ENCODE measurements at regions not wholly inside any gene's neighbourhood (a gene's known extent, or its start where the extent isn't known, plus 50 kb on each side); places are given as distances from the start of the nearest gene placed in this dataset.

DNA sequence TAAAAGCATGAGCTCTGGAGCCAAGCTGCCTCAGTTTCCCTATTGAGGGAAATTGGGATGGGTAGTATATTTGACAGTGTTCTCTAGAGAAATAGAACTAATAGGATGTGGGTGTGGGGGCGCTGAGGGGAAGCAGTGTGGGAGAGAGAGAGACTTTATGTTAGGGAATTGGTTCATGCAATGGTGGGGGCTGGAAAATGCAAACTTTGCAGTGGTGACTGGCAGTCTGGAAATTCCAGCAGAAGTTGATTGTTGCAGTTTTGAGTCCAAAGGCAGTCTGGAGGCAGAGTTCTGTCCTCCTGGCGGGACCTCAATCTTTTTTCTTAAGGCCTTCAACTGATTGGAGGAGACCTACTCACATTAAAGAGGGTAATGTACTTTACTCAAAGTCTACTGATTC, 59.4 kb upstream of the SYT13 start:
- no peak for DNase-seq (ENCODE audit: low read depth)
- TF ChIP-seq, protein P1, sequence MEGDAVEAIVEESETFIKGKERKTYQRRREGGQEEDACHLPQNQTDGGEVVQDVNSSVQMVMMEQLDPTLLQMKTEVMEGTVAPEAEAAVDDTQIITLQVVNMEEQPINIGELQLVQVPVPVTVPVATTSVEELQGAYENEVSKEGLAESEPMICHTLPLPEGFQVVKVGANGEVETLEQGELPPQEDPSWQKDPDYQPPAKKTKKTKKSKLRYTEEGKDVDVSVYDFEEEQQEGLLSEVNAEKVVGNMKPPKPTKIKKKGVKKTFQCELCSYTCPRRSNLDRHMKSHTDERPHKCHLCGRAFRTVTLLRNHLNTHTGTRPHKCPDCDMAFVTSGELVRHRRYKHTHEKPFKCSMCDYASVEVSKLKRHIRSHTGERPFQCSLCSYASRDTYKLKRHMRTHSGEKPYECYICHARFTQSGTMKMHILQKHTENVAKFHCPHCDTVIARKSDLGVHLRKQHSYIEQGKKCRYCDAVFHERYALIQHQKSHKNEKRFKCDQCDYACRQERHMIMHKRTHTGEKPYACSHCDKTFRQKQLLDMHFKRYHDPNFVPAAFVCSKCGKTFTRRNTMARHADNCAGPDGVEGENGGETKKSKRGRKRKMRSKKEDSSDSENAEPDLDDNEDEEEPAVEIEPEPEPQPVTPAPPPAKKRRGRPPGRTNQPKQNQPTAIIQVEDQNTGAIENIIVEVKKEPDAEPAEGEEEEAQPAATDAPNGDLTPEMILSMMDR (IDR thresholded peaks at IDR 0.05; ENCODE audit: control insufficient read depth, insufficient read depth, low read depth, low read length, missing control alignments): no peak
- H3K4me3 ChIP-seq (ENCODE audit: control insufficient read depth, low read depth, low read length): no peak overlapping the region

DNA sequence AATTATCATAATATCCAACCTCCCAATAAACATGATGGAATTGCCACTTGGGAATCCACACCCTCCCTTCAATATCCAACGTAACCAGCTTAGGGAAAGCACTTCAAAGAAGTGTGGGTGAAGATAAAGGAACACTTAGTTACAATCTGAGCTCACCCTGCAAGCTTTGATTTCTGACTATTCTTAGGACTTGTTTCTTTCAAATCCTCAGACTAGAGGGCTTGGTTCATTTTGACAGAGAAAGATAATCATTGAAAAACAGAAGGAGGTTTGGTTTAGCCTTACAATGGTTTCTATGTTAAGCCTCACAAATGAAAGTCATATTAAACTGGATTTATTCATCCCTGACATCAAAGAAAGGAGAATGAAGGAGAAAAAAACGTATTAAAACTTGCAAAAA, 57.9 kb upstream of the SYT13 start:
- no peak overlapping the region for H3K4me3 ChIP-seq (ENCODE audit: control insufficient read depth, low read depth, low read length)
- no peak for DNase-seq (ENCODE audit: low read depth)
- TF ChIP-seq, protein P1 (IDR thresholded peaks at IDR 0.05; ENCODE audit: control insufficient read depth, insufficient read depth, low read depth, low read length, missing control alignments): no peak

DNA sequence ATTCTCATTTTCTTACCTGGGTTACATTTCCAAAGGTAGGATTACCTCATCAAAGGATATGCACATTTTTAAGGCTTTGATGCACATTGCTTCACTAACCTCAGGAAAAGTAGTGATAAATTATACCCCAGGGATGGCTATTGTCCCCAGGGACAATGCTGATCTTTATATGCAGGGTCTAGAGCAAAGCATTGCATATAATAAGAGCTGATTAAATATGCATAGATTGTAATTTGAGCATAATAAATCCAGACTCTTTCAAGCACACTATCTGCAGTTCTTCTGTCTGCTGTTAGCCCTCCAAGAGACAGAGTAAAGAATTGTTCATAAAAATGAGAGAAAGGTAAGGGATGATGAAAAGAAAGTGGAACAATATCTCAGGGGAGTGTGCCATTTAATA, 57.3 kb upstream of the SYT13 start:
- TF ChIP-seq, protein P1 (IDR thresholded peaks at IDR 0.05; ENCODE audit: control insufficient read depth, insufficient read depth, low read depth, low read length, missing control alignments): no peak
- no peak overlapping the region for H3K4me3 ChIP-seq (ENCODE audit: control insufficient read depth, low read depth, low read length)

DNA sequence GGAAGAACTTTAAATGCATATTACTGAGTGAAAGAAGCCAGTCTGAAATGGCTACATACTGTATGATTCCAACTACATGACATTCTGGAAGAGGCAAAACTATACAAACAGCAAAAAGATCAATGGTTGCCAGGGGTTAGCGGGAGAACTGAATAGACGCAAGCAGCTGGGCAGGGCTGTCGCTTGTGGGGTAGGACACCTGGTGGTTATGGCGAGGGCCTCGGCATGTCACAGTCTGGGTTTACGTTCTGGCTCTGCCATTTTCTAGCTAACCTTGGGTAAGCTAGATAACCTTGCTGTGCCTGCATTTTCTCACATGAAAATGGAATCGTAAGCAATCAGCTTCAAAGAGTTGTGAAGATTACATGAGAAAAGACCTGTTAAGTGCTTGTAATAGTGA, 55.2 kb upstream of the SYT13 start:
- no peak for DNase-seq (ENCODE audit: low read depth)
- TF ChIP-seq, protein P1 (IDR thresholded peaks at IDR 0.05; ENCODE audit: control insufficient read depth, insufficient read depth, low read depth, low read length, missing control alignments): no peak
- H3K4me3 ChIP-seq (ENCODE audit: control insufficient read depth, low read depth, low read length): no peak overlapping the region

More for the DNA sequence above, 57.3 kb upstream of the SYT13 start:
- DNase-seq (ENCODE audit: low read depth): no peak

DNA sequence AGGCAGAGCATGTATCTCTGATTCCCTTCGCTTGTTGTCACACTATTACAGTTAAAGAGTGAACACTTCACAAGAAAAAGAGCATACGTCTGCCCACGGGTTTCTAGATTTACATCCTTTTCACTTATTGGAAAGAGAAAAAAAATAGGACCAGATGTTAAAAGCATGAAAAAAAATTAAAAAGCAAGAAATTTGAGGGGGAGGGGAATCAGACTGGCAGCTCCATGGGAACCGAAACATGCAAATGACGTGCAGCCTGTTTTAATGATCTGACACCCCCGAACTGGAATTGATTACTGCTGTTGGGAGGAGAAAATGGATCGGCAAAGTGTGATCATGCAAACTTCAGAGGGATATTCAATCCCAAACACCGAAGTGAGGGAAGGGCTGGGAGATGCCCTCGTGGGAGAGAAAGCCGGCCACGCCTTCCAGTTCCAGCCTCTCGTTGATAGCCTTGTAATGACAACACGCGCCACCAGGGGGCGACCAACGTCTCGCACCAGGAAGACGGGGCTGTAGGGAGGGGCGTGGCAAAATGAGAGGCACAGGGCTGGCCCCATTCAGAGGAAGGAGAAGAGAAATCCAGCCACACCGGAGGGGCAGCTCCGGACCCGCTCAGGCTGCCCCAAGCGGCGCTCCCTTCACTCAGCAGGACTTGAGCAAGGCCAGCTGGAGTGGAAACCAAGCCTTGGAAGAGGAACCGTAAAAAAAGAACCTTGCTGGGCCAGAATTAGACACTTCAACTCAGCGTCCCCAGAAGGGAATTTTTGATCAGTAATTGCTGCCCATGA, 53.8 kb upstream of the SYT13 start:
- no peak overlapping the region; the same call in 1 of the 2 replicates for H3K4me3 ChIP-seq (ENCODE audit: control insufficient read depth, low read depth, low read length)
- TF ChIP-seq, protein P1 (IDR thresholded peaks at IDR 0.05; ENCODE audit: control insufficient read depth, insufficient read depth, low read depth, low read length, missing control alignments): peak; percentile 93
- DNase-seq (ENCODE audit: low read depth): peak; percentile 38

DNA sequence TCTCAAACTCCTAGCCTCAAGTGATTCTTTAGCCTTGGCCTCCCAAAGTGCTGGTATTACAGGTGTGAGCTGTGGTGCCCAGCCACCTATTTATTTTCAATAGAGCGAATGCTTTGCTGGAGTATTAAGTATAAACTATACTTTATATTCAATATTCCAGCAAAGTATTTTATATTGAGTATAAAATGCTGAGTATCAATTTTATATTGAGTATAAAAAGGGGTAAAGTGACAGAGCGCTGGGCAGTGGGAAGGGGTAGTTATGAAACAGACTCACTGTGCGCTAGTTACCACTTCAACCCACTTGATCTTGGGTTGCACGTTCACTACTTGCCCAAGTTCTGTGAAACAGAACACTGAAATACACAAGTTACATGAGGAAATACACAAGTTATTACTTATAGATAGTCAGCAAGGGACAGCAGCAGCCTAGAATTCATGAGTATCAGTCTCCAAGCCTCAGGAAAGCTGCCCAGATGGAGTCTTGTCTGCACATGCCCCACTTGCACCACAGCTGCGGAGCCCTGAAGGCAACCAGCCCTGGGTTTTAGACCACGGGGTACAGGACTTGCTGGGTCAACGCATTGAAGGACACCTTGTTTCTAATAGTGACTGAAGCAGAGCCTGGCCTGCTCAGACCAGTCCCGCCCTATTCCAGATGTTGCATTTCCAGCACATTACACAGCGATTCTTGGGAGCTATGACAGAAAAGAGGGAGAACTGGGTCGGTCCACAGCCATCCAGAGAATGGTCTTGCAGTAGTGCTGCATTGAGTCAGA, 51.6 kb upstream of the SYT13 start:
- TF ChIP-seq, protein P1 (IDR thresholded peaks at IDR 0.05; ENCODE audit: control insufficient read depth, insufficient read depth, low read depth, low read length, missing control alignments): no peak
- DNase-seq (ENCODE audit: low read depth): no peak
- H3K4me3 ChIP-seq (ENCODE audit: control insufficient read depth, low read depth, low read length): no peak overlapping the region

Data from AG09309 (cell line).